IPS-20b (cell line): ENCODE measurements at regions not wholly inside any gene's neighbourhood (a gene's known extent, or its start where the extent isn't known, plus 50 kb on each side); places are given as distances from the start of the nearest gene placed in this dataset.

Source experiments
- H3K27ac ChIP-seq: one replicate; pipeline ENCODE4 v1.5.1; 2013; ENCODE audit warnings: low read length
- H3K27me3 ChIP-seq: 2 replicates; pipeline ENCODE4 v1.6.1; 2013; ENCODE audit warnings: mild to moderate bottlenecking, low read length, inconsistent platforms; ENCODE audit not compliant: insufficient read depth
- H3K36me3 ChIP-seq: 2 replicates; pipeline ENCODE4 v1.6.1; 2013; ENCODE audit warnings: low read depth, mild to moderate bottlenecking, inconsistent platforms, low read length, moderate library complexity; ENCODE audit not compliant: insufficient read depth
- H3K4me1 ChIP-seq: 2 replicates; pipeline ENCODE4 v1.6.1; 2013; ENCODE audit warnings: mild to moderate bottlenecking, control low read depth, inconsistent platforms, low read length, moderate library complexity; ENCODE audit not compliant: insufficient read depth
- H3K4me3 ChIP-seq: 2 replicates; pipeline ENCODE4 v1.5.1; 2013; ENCODE audit warnings: mild to moderate bottlenecking, low read length, inconsistent platforms
- H3K9ac ChIP-seq: 2 replicates; pipeline ENCODE4 v1.6.1; 2013; ENCODE audit warnings: low read depth, mild to moderate bottlenecking, inconsistent platforms, low read length, moderate library complexity
- H3K9me3 ChIP-seq: 2 replicates; pipeline ENCODE4 v1.6.1; 2013; ENCODE audit warnings: mild to moderate bottlenecking, low read depth, low read length, inconsistent platforms; ENCODE audit not compliant: insufficient read depth

DNA sequence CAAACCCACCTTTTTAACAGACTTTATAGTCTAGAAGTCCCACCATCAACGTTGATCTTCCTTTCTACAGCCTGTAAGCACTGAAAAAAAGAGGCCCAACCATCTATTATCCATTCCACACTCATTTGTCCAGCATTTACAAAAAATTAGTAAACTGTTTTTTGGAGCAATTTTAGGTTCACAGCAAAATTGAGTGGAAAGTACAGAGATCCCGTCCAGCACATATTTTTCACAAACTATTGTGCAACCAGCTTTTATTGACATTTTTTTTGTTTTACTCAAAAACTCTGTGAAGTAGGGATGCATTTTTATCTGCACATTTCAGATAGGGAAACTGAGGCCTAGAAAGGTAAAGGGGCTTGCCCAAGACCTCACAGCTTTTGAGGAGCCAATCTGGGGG is 68.6 kb downstream of the TNP1 start:
- Histone ChIP-seq H3K4me1 (no peaks in the 10 kb centered on the region; the same call in 1 of the 2 replicates), H3K27me3 (no peaks in the 10 kb centered on the region), H3K4me3 (no peak overlapping the region), H3K36me3 (no peaks in the 10 kb centered on the region), H3K27ac (no peak overlapping the region), H3K9me3 (no peaks in the 10 kb centered on the region), H3K9ac (no peak overlapping the region)

DNA sequence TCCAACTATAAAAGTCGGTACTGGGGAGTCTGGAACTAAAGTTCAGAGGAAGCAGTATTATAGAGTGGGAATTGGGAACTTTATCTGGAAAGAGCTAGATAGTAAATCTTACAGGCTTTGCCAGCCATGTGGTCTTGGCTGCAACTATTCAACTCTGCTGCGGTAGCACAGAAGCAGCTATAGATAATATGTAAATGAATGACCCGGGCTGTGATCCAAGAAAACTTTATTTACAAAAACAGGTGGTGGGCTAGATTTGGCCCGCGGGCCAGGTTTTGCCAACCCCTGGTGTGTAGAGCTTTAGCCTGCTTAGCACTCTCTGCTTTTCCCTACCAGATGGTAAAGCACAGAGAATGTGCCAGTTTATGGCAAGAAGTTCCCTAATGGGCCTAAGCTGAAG is 70.8 kb downstream of the TNP1 start:
- no peaks in the 10 kb centered on the region for H3K27me3 ChIP-seq
- H3K36me3 ChIP-seq = no peaks in the 10 kb centered on the region
- no peak overlapping the region for H3K9ac ChIP-seq
- no peak overlapping the region for H3K27ac ChIP-seq
- no peak overlapping the region for H3K4me3 ChIP-seq
- no peaks in the 10 kb centered on the region; the same call in 1 of the 2 replicates for H3K4me1 ChIP-seq
- H3K9me3 ChIP-seq = no peaks in the 10 kb centered on the region

DNA sequence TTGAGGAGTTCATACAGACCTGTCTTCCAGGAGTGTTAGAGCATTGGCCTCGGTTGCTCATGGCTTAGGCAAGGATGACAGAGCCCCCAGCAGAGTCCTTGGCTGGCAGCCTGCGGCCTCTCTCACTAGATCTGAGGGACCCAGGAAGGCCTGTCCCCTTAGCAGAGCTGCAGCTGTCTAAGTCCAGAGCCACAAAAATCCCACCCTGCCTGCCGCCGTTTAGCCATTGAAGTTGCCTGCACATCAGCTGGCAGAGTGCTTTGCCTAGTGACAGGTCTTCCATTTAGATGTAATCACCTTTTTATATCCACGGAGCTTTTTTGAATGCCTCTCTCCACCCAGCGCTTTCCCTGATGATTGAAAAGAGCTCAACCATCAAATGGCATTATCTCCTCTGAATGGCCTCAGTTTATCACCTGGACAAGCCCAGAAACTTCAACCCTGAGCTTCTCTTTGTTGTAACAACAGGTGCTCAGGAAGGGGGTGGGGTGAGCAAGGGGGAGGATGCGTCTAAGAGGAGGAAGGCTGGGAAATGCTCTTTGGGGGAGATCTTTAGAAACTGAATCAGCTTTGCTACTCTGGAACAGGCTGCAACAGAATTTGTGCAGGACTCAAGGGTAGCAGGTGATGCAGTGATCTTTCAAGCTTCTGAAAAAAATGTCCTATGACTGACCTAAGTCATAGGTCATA is 71.9 kb downstream of the TNP1 start:
- Histone ChIP-seq H3K4me3 (no peak overlapping the region), H3K4me1 (no peaks in the 10 kb centered on the region; the same call in 1 of the 2 replicates)

DNA sequence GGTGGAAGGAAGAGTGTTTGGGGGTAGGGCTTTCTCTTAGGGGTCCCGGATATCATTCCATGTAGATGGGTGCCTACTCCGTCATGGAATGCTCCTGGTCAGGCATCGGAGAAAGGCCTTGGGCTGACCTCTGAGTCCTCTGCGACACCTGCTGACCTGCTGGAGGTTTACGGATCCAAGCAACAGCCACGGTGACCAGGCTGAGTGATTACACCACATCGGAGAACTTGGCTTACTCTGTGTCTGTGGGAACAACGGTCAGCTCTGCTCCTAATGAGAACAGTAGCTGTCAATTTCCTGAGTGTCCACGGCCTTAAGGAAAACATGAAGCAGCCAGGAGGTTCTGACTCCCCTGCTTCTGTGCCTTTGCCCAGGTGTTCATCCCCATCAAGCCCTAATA is 73.2 kb downstream of the TNP1 start:
- H3K36me3 ChIP-seq = no peaks in the 10 kb centered on the region
- H3K4me3 ChIP-seq = no peak overlapping the region
- H3K9me3 ChIP-seq = no peaks in the 10 kb centered on the region
- H3K27ac ChIP-seq = no peak overlapping the region
- no peaks in the 10 kb centered on the region for H3K27me3 ChIP-seq
- H3K4me1 ChIP-seq = no peaks in the 10 kb centered on the region; the same call in 1 of the 2 replicates
- no peak overlapping the region for H3K9ac ChIP-seq

More for the DNA sequence above, 71.9 kb downstream of the TNP1 start:
- no peak overlapping the region for H3K9ac ChIP-seq
- H3K36me3 ChIP-seq = no peaks in the 10 kb centered on the region
- H3K9me3 ChIP-seq = no peaks in the 10 kb centered on the region
- no peaks in the 10 kb centered on the region for H3K27me3 ChIP-seq
- H3K27ac ChIP-seq = no peak overlapping the region

DNA sequence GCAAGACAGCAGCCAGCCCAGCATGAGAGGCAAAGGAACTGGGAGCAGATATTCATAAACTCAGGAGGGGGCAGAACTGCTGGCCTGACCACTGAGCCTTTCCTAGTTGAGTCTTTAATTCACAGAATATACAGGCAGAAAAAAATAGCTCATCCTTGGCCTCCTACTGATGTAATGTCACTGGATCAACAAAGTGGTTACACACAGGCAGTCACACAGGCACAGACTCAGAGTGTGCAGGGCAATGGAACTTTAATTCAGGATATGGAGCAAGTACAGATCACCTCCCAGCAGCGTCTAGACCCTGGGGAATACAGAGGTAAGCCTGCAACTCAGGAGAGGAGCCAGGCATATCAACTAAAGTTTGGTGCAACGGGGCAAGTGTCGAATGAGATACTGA is 75.4 kb downstream of the TNP1 start:
- Histone ChIP-seq H3K4me1 (no peaks in the 10 kb centered on the region; the same call in 1 of the 2 replicates), H3K9ac (no peak overlapping the region), H3K27me3 (no peaks in the 10 kb centered on the region), H3K9me3 (no peaks in the 10 kb centered on the region), H3K27ac (no peak overlapping the region), H3K4me3 (no peak overlapping the region), H3K36me3 (no peaks in the 10 kb centered on the region)

DNA sequence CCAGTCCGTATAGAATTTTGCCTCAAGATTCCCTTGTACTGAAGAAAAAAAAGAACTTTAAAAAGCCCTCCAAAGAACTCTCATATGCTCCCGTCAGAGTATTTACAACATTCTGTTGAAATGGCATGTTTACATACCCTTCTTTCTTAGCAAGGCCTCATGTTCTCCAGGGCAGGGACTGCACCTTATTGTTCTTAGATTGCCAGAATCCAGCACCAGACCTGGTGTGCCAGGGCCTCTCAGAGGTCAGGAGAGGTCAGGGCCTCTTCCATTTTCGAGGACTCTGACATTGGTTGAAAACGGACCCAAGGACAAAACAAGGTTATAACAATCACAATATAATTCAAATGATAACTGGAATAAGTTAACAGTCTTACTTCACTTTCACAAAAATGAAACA is 78.2 kb downstream of the TNP1 start:
- no peaks in the 10 kb centered on the region for H3K27me3 ChIP-seq
- H3K27ac ChIP-seq = no peak overlapping the region
- H3K4me3 ChIP-seq = no peak overlapping the region
- H3K4me1 ChIP-seq = no peaks in the 10 kb centered on the region
- no peaks in the 10 kb centered on the region for H3K36me3 ChIP-seq
- no peaks in the 10 kb centered on the region for H3K9me3 ChIP-seq
- no peak overlapping the region for H3K9ac ChIP-seq

DNA sequence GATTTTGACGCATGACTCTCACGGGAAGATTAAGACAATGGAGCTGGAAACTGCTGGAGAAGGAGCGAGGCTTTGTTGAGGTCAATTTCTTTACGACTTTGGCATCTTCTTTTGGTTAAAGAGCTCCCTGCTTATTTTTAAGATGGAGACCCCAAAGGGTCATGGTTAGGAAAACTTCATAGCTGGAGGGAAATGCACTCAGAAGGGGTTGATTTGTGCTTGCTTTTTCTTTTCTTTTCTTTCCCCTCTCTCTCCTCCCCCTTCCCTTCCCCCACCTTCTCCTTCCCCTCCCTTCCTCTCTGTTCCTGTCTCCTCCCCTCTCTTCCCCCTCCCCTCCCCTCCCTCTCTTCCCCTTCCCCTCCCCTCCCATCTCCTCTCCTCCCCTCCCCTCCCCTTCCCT is 79.0 kb downstream of the TNP1 start:
- no peaks in the 10 kb centered on the region for H3K36me3 ChIP-seq
- no peaks in the 10 kb centered on the region for H3K9me3 ChIP-seq
- H3K27ac ChIP-seq = no peak overlapping the region

DNA sequence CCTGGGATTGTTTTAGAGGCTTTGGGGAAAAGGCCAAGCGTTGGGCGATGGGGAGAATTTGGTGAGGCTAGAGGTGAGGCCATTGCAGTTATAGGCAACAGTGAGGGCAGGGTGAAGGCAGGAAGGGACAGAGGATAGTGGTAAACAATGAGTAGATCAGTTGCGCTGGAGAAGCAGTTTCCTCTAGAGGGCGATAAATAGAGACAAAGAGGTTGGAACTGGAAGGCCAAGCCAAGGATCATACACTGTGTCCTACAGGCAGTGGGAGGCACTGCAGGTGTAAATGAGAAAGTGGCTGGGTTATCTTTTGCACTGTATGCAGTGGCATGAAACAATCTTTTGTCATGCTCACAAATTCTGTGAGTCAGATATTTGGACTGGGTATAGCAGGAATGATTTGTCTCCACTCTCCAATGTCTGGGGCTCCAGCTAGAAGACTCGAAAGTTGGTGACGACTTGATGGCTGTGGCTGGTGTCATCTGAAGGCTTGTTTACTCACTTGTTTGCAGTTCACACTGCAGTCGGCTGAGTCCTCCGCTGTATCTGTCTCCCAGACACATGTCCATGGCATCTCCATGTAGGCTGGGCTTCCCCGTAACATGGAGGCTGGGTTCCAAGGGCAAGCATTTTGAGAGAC is 82.1 kb downstream of the TNP1 start:
- no peak overlapping the region for H3K4me3 ChIP-seq
- H3K9me3 ChIP-seq = no peaks in the 10 kb centered on the region
- no peaks in the 10 kb centered on the region for H3K27me3 ChIP-seq
- H3K9ac ChIP-seq = no peak overlapping the region
- no peak overlapping the region for H3K27ac ChIP-seq
- no peaks in the 10 kb centered on the region for H3K36me3 ChIP-seq
- H3K4me1 ChIP-seq = no peaks in the 10 kb centered on the region

More for the DNA sequence above, 79.0 kb downstream of the TNP1 start:
- no peaks in the 10 kb centered on the region for H3K27me3 ChIP-seq
- H3K4me3 ChIP-seq = no peak overlapping the region
- H3K9ac ChIP-seq = no peak overlapping the region
- no peaks in the 10 kb centered on the region for H3K4me1 ChIP-seq

DNA sequence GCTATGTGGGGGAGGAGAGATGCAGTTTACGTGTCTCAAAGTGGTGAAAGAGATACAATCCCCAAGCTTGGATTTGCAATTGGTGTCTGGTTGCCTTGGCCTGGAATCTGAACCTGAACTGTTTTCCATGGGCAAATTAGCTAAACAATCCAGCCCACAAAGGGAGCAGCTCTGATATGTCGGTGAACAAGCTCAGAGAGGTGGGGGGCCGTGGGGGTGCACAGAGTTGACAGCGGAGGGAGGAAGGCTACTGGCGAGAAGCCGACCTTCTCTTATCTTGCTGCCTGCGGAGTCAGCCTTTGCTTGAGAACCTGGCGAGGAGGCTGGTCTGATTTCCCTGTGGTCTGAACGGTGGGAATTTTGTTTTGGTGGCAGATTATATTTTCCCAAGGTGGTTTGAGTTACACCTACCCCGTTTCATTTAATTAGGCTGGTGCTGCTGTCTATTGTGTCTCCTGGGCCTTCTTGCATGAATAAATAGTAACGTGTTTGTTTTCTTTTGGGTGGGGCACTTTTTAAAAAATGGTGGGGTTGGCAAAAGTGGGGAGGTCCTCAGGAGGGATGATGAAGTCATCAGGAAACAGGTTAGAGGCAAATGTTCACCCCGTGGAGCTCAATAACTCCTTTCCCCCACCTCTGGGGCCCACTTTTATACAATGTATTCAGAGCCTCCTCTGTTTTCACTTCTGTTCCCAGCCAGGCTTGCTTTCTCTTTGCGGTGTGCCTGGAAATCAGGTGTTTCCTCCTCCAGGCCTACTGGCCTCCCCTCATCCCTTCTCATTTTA is 80.9 kb upstream of the IGFBP5 start:
- Histone ChIP-seq H3K27ac (no peak overlapping the region), H3K4me3 (no peak overlapping the region), H3K27me3 (no peaks in the 10 kb centered on the region), H3K9ac (no peak overlapping the region), H3K36me3 (no peaks in the 10 kb centered on the region), H3K4me1 (no peaks in the 10 kb centered on the region), H3K9me3 (no peaks in the 10 kb centered on the region)

DNA sequence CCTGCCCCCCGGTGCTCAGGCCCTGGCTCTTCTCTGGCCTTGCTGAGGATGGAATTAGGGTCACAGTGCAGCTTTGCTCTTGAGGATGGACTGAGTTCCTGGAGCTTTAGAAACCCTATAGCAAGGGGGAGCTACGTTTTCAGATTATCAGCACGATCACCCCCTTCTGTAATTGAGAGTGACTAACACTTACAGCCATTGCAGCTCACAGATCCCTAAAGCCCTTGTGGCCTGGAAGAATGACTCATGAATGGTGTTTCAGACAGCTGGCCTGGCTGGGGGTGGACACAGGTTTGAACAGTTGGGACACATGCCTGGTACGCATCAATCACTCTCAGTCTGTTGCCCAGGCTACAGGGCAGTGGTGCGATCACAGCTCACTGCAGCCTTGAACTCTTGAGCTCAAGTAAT is 79.7 kb upstream of the IGFBP5 start:
- H3K4me1 ChIP-seq = peaks cover 3% of the 10 kb centered on the region; the same call in 1 of the 2 replicates
- no peak overlapping the region for H3K4me3 ChIP-seq
- no peaks in the 10 kb centered on the region for H3K9me3 ChIP-seq
- H3K36me3 ChIP-seq = no peaks in the 10 kb centered on the region
- H3K9ac ChIP-seq = no peak overlapping the region
- H3K27me3 ChIP-seq = no peaks in the 10 kb centered on the region
- no peak overlapping the region for H3K27ac ChIP-seq

DNA sequence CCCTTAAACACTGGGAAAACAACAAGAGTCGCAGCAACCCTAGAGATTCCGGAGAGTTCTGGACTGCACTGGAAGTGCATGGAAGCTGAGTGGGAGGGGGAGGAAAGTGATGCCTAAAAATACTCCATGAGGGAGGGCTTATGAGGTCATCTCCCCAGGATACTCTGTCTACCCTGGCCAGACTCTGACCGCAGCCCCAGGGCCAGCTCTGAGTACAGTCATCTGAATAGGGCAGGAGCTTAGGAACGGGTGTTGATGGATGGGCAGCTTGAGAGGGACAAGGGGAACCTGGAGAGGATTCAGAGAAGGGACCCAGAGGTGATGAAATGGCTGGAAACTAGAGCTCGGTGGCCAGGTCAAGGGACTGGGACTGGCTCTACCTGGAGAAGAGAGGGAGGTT is 79.3 kb upstream of the IGFBP5 start:
- H3K4me3 ChIP-seq = no peak overlapping the region
- H3K4me1 ChIP-seq = peaks cover 4% of the 10 kb centered on the region; the same call in 1 of the 2 replicates
- no peaks in the 10 kb centered on the region for H3K27me3 ChIP-seq
- H3K9ac ChIP-seq = no peak overlapping the region
- H3K36me3 ChIP-seq = no peaks in the 10 kb centered on the region
- no peak overlapping the region for H3K27ac ChIP-seq
- H3K9me3 ChIP-seq = no peaks in the 10 kb centered on the region
